Type B pancreatic cell (in vitro differentiated cells): ENCODE measurements at regions not wholly inside any gene's neighbourhood (a gene's known extent, or its start where the extent isn't known, plus 50 kb on each side); places are given as distances from the start of the nearest gene placed in this dataset.

ENCODE experiments used
- DNase-seq: peaks from one replicate; pipeline ENCODE4 v3.0.0; 2021; ENCODE audit warnings: mixed read lengths; ENCODE audit not compliant: unreplicated experiment; ENCODE audit errors: extremely low spot score
- H3K27ac Mint-ChIP-seq: 2 replicates; pipeline ENCODE4 v1.8.0; 2021; ENCODE audit warnings: mild to moderate bottlenecking, mixed read lengths
- H3K27me3 Mint-ChIP-seq: 2 replicates; pipeline ENCODE4 v1.8.0; 2021; ENCODE audit warnings: mixed read lengths
- H3K36me3 Mint-ChIP-seq: 2 replicates; pipeline ENCODE4 v1.8.0; 2021; ENCODE audit warnings: mixed read lengths
- H3K4me1 Mint-ChIP-seq: one replicate; pipeline ENCODE4 v1.8.0; 2021; ENCODE audit warnings: mixed read lengths; ENCODE audit not compliant: unreplicated experiment
- H3K4me3 Mint-ChIP-seq: 2 replicates; pipeline ENCODE4 v1.8.0; 2021; ENCODE audit warnings: mild to moderate bottlenecking, mixed read lengths
- H3K9me3 Mint-ChIP-seq: 2 replicates; pipeline ENCODE4 v1.8.0; 2021; ENCODE audit warnings: mixed read lengths
- TF ChIP-seq, protein P1 (sequence below): fragments of 200-600 bp; sonication (generic); conservative IDR thresholded peaks from 2 replicates; pipeline ENCODE4 v1.5.0; 2021; ENCODE audit warnings: antibody characterized with exemption, mild to moderate bottlenecking

DNA sequence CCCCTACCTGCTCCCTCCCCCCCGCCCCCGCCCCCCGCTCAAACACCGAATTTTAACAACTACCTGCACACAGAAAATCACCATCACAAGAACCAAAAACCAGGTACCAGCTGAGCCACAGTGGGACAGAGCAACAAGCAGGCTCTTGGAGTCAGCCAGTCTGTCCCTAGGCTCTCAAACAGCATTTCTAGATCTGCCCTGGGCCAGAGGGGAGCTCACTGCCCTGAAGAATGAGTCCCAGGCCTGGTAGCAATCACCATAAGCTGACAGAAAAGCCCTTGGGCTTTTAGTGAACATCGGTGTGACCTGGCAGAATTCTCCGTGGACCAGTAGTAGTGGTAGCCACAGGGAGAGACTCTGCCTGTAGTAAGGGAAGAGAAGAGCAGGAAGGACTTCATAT lies 58.3 kb downstream of the C11orf87 start:
- no peak overlapping the region for H3K4me3 Mint-ChIP-seq
- no peak for DNase-seq
- TF ChIP-seq, protein P1, sequence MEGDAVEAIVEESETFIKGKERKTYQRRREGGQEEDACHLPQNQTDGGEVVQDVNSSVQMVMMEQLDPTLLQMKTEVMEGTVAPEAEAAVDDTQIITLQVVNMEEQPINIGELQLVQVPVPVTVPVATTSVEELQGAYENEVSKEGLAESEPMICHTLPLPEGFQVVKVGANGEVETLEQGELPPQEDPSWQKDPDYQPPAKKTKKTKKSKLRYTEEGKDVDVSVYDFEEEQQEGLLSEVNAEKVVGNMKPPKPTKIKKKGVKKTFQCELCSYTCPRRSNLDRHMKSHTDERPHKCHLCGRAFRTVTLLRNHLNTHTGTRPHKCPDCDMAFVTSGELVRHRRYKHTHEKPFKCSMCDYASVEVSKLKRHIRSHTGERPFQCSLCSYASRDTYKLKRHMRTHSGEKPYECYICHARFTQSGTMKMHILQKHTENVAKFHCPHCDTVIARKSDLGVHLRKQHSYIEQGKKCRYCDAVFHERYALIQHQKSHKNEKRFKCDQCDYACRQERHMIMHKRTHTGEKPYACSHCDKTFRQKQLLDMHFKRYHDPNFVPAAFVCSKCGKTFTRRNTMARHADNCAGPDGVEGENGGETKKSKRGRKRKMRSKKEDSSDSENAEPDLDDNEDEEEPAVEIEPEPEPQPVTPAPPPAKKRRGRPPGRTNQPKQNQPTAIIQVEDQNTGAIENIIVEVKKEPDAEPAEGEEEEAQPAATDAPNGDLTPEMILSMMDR, result no peak
- H3K4me1 Mint-ChIP-seq, result no peaks in the 10 kb centered on the region
- no peak overlapping the region for H3K27ac Mint-ChIP-seq
- H3K27me3 Mint-ChIP-seq, result no peaks in the 10 kb centered on the region
- H3K9me3 Mint-ChIP-seq, result no peaks in the 10 kb centered on the region
- no peaks in the 10 kb centered on the region for H3K36me3 Mint-ChIP-seq

DNA sequence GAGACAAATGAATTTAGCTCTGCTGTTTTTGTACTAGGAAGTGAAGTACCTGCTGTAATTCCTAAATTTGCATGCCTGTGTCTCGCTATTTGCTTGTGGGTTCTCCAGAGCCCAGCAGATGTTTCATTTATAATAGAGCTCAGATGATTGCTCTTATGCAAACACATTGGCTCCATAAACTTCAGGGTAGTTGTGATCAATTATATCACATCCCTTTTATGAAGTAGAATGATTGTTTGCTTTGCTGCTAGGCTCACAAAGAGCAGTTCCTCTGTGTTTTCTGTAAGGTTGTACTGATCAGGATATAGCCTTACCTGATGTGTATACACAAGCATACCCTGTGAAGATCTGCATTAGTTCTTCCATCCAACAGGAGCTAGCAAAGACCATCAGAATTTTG lies 64.1 kb downstream of the C11orf87 start:
- no peak for DNase-seq
- Mint-ChIP-seq H3K9me3 (no peaks in the 10 kb centered on the region), H3K27ac (no peak overlapping the region), H3K27me3 (no peaks in the 10 kb centered on the region), H3K4me3 (no peak overlapping the region), H3K4me1 (no peaks in the 10 kb centered on the region), H3K36me3 (no peaks in the 10 kb centered on the region)
- TF ChIP-seq, protein P1, result no peak

DNA sequence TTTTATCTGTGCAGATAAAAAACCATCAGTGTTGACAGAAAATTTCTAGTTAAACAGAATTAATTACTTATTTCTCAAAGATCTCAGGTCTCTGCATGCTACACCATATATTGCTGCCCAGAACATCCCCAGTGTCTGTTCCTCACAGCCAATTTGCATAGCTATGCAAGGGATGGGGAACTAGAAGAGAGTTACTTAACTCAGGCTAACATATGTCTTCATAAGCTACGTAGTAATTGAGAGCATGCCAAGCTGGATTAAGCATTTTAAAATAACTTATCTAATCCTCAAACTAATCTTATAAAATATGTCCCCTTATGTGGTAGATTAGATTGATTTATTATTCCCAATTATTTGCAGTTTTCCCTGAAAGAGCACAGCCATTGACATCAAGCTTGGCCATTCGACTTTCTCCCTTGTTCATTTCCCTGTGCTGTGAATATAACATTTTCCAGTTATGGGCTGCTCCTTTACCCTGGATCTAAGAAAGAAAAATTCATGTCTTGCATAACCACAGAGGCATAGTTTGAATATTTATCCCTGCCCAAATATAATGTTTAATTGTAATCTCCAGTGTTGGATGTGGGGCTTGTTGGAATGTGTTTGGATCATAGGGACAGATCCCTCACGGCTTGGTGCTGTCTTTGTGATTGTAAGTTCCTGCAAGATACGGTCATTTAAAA lies 69.1 kb downstream of the C11orf87 start:
- H3K4me3 Mint-ChIP-seq, result no peak overlapping the region
- H3K36me3 Mint-ChIP-seq, result no peaks in the 10 kb centered on the region
- no peaks in the 10 kb centered on the region for H3K27me3 Mint-ChIP-seq
- no peaks in the 10 kb centered on the region for H3K4me1 Mint-ChIP-seq
- TF ChIP-seq, protein P1, result no peak
- H3K27ac Mint-ChIP-seq, result no peak overlapping the region
- no peak for DNase-seq
- H3K9me3 Mint-ChIP-seq, result no peaks in the 10 kb centered on the region

DNA sequence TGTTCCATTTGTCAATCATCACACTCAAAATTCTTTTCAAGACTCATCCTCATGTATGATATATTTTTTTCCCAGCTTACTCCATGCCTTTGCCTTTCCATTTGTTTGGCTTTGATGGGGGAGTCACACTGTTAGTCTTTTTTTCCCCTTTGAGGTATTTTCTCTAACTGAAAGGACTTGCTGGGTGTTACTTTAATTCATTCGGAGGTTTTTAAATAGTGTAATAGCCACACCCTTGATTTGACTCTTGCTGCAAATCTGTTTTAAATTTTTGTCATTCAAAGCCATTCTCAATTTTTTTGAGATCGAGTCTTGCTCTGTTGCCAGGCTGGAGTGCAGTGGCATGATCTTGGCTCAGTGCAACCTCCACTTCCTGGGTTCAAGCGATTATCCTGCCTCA lies 84.1 kb downstream of the C11orf87 start:
- no peaks in the 10 kb centered on the region for H3K9me3 Mint-ChIP-seq
- DNase-seq, result no peak
- no peaks in the 10 kb centered on the region for H3K27me3 Mint-ChIP-seq
- H3K36me3 Mint-ChIP-seq, result no peaks in the 10 kb centered on the region
- TF ChIP-seq, protein P1, result no peak
- H3K4me3 Mint-ChIP-seq, result no peak overlapping the region
- H3K27ac Mint-ChIP-seq, result no peak overlapping the region
- no peaks in the 10 kb centered on the region for H3K4me1 Mint-ChIP-seq

DNA sequence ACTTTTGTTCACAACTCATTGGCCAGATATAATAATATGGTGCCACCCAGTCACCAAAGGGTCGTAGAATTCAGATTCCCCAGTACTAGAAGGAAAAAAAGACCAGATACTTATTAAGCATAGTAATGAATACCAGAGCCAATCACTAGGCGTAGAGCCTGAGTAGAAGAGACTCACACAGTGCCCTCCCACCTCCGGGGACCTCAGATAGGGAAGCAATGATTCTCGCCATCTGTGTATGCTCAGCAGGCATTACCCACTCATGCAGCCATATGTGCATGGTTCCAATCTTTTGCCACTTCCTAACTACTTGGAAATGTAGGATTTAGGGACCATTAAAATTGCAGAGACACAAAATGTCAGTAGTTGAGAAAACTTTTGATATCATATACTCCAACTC lies 85.3 kb downstream of the C11orf87 start:
- Mint-ChIP-seq H3K27me3 (no peaks in the 10 kb centered on the region), H3K4me3 (no peak overlapping the region), H3K27ac (no peak overlapping the region), H3K9me3 (no peaks in the 10 kb centered on the region), H3K4me1 (no peaks in the 10 kb centered on the region), H3K36me3 (no peaks in the 10 kb centered on the region)
- no peak for DNase-seq
- TF ChIP-seq, protein P1, result no peak
